CD4-positive, alpha-beta T cell (primary cell): ENCODE measurements at regions not wholly inside any gene's neighbourhood (a gene's known extent, or its start where the extent isn't known, plus 50 kb on each side); places are given as distances from the start of the nearest gene placed in this dataset.

Source experiments
- ATAC-seq: fragments of 200-7000 bp; cut with Tn5 transposase; one replicate; pipeline ENCODE4 v1.10.0; 2022; ENCODE audit warnings: mild to moderate bottlenecking; ENCODE audit not compliant: poor library complexity
- CTCF ChIA-PET: fragments of 350-600 bp; sonication (Branson Sonifier 250); formaldehyde crosslinking; loops from one replicate; lab custom pipeline; 2021; ENCODE audit warnings: antibody characterized with exemption, inconsistent platforms; lab: Charles Lee
- POLR2A ChIA-PET: fragments of 350-600 bp; sonication (Branson Sonifier 250); formaldehyde crosslinking; loops from one replicate; lab custom pipeline; 2021; ENCODE audit warnings: antibody characterized with exemption, inconsistent platforms; lab: Charles Lee
- DNase-seq, 14 experiments: peaks; one replicate each; pipeline ENCODE4 v3.0.0-alpha.2; 2013 to 2020; ENCODE audit warnings: mixed read lengths in 2 of 14
- H3K27ac ChIP-seq, 2 donors: one replicate each; pipeline versions ENCODE4 v1.5.1 to v1.7.0; 2013; ENCODE audit warnings: low read length in 2 of 2, low read depth in 1 of 2, mild to moderate bottlenecking in 1 of 2
- H3K27me3 ChIP-seq, 2 experiments: 1 replicate in 1 of 2; 2 replicates in 1 of 2; pipeline versions ENCODE4 v1.6.1 to v1.7.0; 2013; ENCODE audit warnings: low read length in 2 of 2, control low read depth in 1 of 2, mild to moderate bottlenecking in 1 of 2, moderate library complexity in 1 of 2; ENCODE audit not compliant: insufficient read depth in 2 of 2, control insufficient read depth in 1 of 2
- H3K36me3 ChIP-seq: one replicate; pipeline ENCODE4 v1.6.1; 2013; ENCODE audit warnings: low read length, control low read depth; ENCODE audit not compliant: insufficient read depth
- H3K4me1 ChIP-seq: one replicate; pipeline ENCODE4 v1.6.1; 2013; ENCODE audit warnings: low read length, control low read depth; ENCODE audit not compliant: insufficient read depth
- H3K4me3 ChIP-seq: one replicate; pipeline ENCODE4 v1.5.1; 2013; ENCODE audit warnings: mild to moderate bottlenecking, low read length, moderate library complexity
- H3K9me3 ChIP-seq, 2 experiments: 1 replicate in 1 of 2; 2 replicates in 1 of 2; pipeline versions ENCODE4 v1.6.1 to v1.7.0; 2013; ENCODE audit warnings: low read length in 2 of 2, mild to moderate bottlenecking in 2 of 2, control low read depth in 1 of 2, moderate library complexity in 1 of 2; ENCODE audit not compliant: control insufficient read depth in 1 of 2, insufficient read depth in 1 of 2
- H3K27ac Mint-ChIP-seq: one replicate; pipeline ENCODE4 v1.8.0; 2020; ENCODE audit warnings: mixed read lengths
- H3K27me3 Mint-ChIP-seq: one replicate; pipeline ENCODE4 v1.8.0; 2021; ENCODE audit warnings: mixed read lengths
- H3K36me3 Mint-ChIP-seq: one replicate; pipeline ENCODE4 v1.8.0; 2021; ENCODE audit warnings: low read depth, mixed read lengths
- H3K4me1 Mint-ChIP-seq: one replicate; pipeline ENCODE4 v1.8.0; 2021; ENCODE audit warnings: low read depth, mixed read lengths
- H3K4me3 Mint-ChIP-seq: one replicate; pipeline ENCODE4 v1.8.0; 2020; ENCODE audit warnings: mild to moderate bottlenecking, mixed read lengths
- H3K9me3 Mint-ChIP-seq: one replicate; pipeline ENCODE4 v1.8.0; 2020; ENCODE audit warnings: mixed read lengths
- intact Hi-C, 2 experiments: fragments of 100-400 bp; cut with DNase I in 1 of 2; cut with micrococcal nuclease in 1 of 2; formaldehyde crosslinking; loops; one replicate each; pipeline versions ENCODE4 v1.15.1 to v1.9.0; 2023 to 2025; cut with DNase I, micrococcal nuclease
- TF ChIP-seq, protein P1 (sequence below): fragments of 200-600 bp; IDR thresholded peaks from one replicate; pipeline ENCODE4 v1.8.0; 2022; ENCODE audit warnings: antibody characterized with exemption, mild to moderate bottlenecking

DNA sequence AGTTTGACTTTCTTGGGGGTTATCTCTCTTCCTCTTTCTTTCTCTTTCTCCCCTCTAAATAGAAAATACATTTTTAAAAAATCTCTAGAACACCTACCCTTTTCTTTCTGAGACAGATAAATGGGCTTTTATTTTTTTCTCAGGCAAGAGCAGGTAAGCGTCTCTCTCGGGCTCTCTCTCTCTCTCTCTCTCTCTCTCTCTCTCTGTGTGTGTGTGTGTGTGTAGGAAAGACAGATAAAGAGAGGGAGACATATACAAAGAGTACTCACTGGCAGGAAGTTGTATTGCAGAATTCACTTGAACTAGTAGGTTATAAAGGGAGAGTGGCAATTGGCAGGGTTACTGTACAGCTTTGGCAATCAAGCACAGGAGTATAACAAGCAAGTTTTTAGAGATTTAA lies 118.1 kb upstream of the LSAMP start:
- no peak overlapping the region for H3K4me3 Mint-ChIP-seq
- ATAC-seq, result no peak
- Histone ChIP-seq H3K4me3 (no peak overlapping the region), H3K4me1 (no peaks in the 10 kb centered on the region), H3K36me3 (no peaks in the 10 kb centered on the region), H3K9me3 (peaks cover 0 to 4% of the 10 kb centered on the region in 2 experiments), H3K27me3 (no peaks in the 10 kb centered on the region), H3K27ac (no peak overlapping the region)
- no peaks in the 10 kb centered on the region for H3K4me1 Mint-ChIP-seq
- intact Hi-C loops, result no loop called here
- TF ChIP-seq, protein P1, sequence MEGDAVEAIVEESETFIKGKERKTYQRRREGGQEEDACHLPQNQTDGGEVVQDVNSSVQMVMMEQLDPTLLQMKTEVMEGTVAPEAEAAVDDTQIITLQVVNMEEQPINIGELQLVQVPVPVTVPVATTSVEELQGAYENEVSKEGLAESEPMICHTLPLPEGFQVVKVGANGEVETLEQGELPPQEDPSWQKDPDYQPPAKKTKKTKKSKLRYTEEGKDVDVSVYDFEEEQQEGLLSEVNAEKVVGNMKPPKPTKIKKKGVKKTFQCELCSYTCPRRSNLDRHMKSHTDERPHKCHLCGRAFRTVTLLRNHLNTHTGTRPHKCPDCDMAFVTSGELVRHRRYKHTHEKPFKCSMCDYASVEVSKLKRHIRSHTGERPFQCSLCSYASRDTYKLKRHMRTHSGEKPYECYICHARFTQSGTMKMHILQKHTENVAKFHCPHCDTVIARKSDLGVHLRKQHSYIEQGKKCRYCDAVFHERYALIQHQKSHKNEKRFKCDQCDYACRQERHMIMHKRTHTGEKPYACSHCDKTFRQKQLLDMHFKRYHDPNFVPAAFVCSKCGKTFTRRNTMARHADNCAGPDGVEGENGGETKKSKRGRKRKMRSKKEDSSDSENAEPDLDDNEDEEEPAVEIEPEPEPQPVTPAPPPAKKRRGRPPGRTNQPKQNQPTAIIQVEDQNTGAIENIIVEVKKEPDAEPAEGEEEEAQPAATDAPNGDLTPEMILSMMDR, result no peak
- ChIA-PET POLR2A (no interaction called here), CTCF (no interaction called here)
- no peak overlapping the region for H3K27ac Mint-ChIP-seq
- DNase-seq, result no peak
- H3K36me3 Mint-ChIP-seq, result no peaks in the 10 kb centered on the region
- H3K9me3 Mint-ChIP-seq, result peaks cover 11% of the 10 kb centered on the region
- no peaks in the 10 kb centered on the region for H3K27me3 Mint-ChIP-seq

- no peak overlapping the region for H3K4me3 ChIP-seq
- H3K27me3 ChIP-seq, result no peaks in the 10 kb centered on the region
- ChIA-PET CTCF (no interaction called here), POLR2A (no interaction called here)
- DNase-seq (no peak), ATAC-seq (no peak)
- Mint-ChIP-seq H3K4me1 (no peaks in the 10 kb centered on the region), H3K27me3 (no peaks in the 10 kb centered on the region), H3K27ac (no peak overlapping the region), H3K36me3 (no peaks in the 10 kb centered on the region), H3K9me3 (peaks cover 13% of the 10 kb centered on the region), H3K4me3 (no peak overlapping the region)
- H3K27ac ChIP-seq, result no peak overlapping the region
- H3K9me3 ChIP-seq, result no peaks in the 10 kb centered on the region
- no peaks in the 10 kb centered on the region for H3K4me1 ChIP-seq
- H3K36me3 ChIP-seq, result no peaks in the 10 kb centered on the region
- intact Hi-C loops, result no loop called here
- TF ChIP-seq, protein P1, result no peak
These were observed 121.2 kb upstream of the LSAMP start for GRCh38 chr3:116566478-116566960.

DNA sequence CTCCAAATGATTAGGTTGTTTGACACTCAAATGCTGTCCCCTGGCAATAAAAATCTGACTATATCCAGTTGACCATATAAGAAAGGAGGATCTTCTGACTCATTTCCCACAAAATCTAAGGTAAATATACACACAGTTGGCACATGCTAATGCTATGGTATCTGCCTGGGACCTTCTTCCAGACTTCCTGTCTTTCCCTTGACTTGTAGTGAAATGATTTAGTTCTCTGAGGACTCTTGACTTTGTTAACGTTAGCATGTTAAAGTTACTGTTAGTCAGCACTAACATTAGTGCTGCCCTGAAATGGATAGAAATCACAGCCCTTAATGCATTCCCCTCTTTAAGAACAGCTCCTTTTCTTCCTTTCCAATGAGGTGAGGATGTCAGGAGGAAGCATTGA lies 124.3 kb upstream of the LSAMP start:
- ChIA-PET POLR2A (no interaction called here), CTCF (no interaction called here)
- H3K9me3 ChIP-seq, result no peaks in the 10 kb centered on the region
- Mint-ChIP-seq H3K4me1 (no peaks in the 10 kb centered on the region), H3K27ac (no peak overlapping the region), H3K9me3 (peaks cover 18% of the 10 kb centered on the region), H3K36me3 (no peaks in the 10 kb centered on the region), H3K4me3 (no peak overlapping the region), H3K27me3 (no peaks in the 10 kb centered on the region)
- H3K4me3 ChIP-seq, result no peak overlapping the region
- H3K27me3 ChIP-seq, result no peaks in the 10 kb centered on the region
- H3K27ac ChIP-seq, result no peak overlapping the region
- ATAC-seq, result no peak
- intact Hi-C loops, result no loop called here
- no peaks in the 10 kb centered on the region for H3K4me1 ChIP-seq
- TF ChIP-seq, protein P1, result no peak
- H3K36me3 ChIP-seq, result no peaks in the 10 kb centered on the region
- DNase-seq, result no peak
